ENCODE measurements at regions not wholly inside any gene's neighbourhood (a gene's known extent, or its start where the extent isn't known, plus 50 kb on each side); places are given as distances from the start of the nearest gene placed in this dataset.
"Not testable (repeated sequence)": the region's sequence is repeated elsewhere in the genome, so short reads cannot be mapped to it uniquely, and the experiment has no call there.

DNA sequence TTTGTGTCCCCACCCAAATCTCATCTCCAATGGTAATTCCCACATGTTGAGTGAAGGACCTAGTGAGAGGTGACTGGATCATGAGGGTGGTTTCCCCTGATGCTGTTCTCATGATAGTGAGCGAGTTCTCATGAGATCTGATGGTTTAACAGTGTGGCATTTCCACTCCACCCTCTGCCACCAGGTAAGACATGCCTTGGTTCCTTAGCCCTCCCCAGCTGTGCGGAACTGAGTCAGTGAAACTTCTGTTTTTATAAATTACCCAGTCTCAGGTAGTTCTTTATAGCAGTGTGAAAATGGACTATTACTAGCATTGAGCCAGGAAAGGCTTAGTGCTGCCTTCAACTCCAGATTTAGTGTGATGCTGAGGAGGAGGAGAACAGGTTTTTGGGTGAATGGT is 222.2 kb downstream of the ADRA2A start:
- peaks cover 0 to 8% (median 0%) of the 10 kb centered on the region in 4 donors for H3K4me1 ChIP-seq
- DNase-seq (ENCODE audit: low spot score in 2 of 2): no peak
- TF ChIP-seq POLR2A (IDR thresholded peaks at IDR 0.05) (no peak), EP300 (IDR thresholded peaks at IDR 0.05) (no peak)
- TF ChIP-seq, protein P1, sequence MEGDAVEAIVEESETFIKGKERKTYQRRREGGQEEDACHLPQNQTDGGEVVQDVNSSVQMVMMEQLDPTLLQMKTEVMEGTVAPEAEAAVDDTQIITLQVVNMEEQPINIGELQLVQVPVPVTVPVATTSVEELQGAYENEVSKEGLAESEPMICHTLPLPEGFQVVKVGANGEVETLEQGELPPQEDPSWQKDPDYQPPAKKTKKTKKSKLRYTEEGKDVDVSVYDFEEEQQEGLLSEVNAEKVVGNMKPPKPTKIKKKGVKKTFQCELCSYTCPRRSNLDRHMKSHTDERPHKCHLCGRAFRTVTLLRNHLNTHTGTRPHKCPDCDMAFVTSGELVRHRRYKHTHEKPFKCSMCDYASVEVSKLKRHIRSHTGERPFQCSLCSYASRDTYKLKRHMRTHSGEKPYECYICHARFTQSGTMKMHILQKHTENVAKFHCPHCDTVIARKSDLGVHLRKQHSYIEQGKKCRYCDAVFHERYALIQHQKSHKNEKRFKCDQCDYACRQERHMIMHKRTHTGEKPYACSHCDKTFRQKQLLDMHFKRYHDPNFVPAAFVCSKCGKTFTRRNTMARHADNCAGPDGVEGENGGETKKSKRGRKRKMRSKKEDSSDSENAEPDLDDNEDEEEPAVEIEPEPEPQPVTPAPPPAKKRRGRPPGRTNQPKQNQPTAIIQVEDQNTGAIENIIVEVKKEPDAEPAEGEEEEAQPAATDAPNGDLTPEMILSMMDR (IDR thresholded peaks at IDR 0.05): no peak
- no peaks in the 10 kb centered on the region for H3K9me3 ChIP-seq
- no peaks in the 10 kb centered on the region for H3K27me3 ChIP-seq
- no peaks in the 10 kb centered on the region for H3K36me3 ChIP-seq
- WGBS, 2 donors: 96 to 97% methylated on average over 2 of the region's 2 CpGs
- no peak overlapping the region for H3K27ac ChIP-seq
- no peak overlapping the region for H3K4me3 ChIP-seq

DNA sequence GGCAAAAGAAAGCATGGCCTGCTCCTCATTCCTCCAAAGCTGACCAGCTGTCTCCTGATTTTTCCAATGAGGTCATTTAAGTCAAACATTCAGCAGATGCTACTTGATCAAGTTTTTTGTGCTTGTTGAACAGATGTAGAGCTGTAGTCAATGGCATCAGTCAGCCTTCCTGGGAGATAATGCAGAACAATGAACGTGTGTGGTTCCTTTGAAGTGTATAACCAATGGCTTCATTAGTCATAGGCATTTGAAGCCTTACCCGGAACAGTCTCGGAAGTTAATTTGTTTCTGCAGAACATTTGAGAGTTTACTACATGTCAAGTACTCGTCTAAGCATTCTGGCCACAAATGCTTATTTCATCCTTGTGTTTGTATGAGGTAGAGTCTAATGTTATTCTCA is 227.1 kb downstream of the ADRA2A start:
- 67 to 81% methylated on average over 4 of the region's 4 CpGs for WGBS, 2 donors
- no peak for TF ChIP-seq POLR2A (IDR thresholded peaks at IDR 0.05)
- no peak for TF ChIP-seq EP300 (IDR thresholded peaks at IDR 0.05)
- TF ChIP-seq, protein P1 (IDR thresholded peaks at IDR 0.05): no peak
- no peaks in the 10 kb centered on the region for H3K36me3 ChIP-seq

DNA sequence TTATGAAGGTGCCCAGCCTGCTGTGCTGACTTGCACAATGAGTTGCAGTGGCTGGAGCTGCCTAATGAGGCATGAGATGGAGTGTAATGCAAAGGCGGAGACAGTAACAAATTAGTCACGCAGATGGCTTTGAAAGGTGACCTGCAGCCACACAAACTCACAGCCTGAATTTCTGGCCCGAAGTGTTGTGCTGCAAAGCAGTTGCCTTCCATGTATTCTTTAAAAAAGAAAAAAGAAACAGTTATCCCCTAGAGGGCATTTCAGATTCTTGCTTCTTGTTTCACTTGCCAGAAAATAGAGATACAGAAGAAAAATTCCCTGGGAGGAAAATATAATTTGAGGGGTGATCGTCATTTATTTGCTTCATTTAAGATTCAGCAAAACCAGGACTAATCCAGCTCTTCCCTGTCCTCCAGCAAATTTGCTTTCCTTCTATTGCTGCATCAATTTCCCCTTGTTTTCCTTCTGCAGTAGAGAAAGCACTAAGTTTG is 239.9 kb downstream of the ADRA2A start:
- H3K4me1 ChIP-seq: peaks cover 0 to 10% (median 0%) of the 10 kb centered on the region in 4 donors
- H3K36me3 ChIP-seq: no peaks in the 10 kb centered on the region
- 17 to 33% methylated on average over 4 of the region's 4 CpGs for WGBS, 2 donors
- no peak for TF ChIP-seq POLR2A (IDR thresholded peaks at IDR 0.05)
- TF ChIP-seq, protein P1 (IDR thresholded peaks at IDR 0.05): no peak
- TF ChIP-seq EP300 (IDR thresholded peaks at IDR 0.05): no peak
- H3K9me3 ChIP-seq: no peaks in the 10 kb centered on the region
- peak overlapping the region in 1 of 4 donors; percentile 35 for H3K4me3 ChIP-seq
- H3K27ac ChIP-seq: no peak overlapping the region
- no peaks in the 10 kb centered on the region for H3K27me3 ChIP-seq
- no peak for DNase-seq (ENCODE audit: low spot score in 2 of 2)

More for the DNA sequence above, 227.1 kb downstream of the ADRA2A start:
- no peak for DNase-seq (ENCODE audit: low spot score in 2 of 2)
- no peak overlapping the region for H3K4me3 ChIP-seq
- no peaks in the 10 kb centered on the region for H3K27me3 ChIP-seq
- no peak overlapping the region for H3K27ac ChIP-seq
- no peaks in the 10 kb centered on the region for H3K9me3 ChIP-seq
- no peaks in the 10 kb centered on the region for H3K4me1 ChIP-seq

DNA sequence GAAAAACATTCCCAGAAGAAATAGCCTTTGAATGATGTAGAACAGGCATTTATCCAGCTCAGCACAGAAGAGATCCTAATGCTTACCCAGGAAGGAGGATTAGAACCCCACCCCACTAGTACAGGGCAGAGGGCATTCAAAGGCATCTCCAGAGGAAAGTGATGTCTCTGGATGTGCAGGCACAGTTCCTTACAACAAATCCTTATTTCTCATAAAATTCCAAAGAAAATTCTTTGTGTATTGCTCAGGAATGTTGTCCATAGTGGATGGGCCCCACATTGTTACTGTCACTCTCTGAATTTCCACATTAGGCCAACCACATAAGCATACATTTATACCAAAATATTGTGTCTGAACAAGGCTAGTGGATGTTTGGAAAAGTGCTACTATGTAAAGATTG is 243.0 kb downstream of the ADRA2A start:
- no peak for DNase-seq (ENCODE audit: low spot score in 2 of 2)
- TF ChIP-seq POLR2A (IDR thresholded peaks at IDR 0.05): no peak
- no peak for TF ChIP-seq EP300 (IDR thresholded peaks at IDR 0.05)
- TF ChIP-seq, protein P1 (IDR thresholded peaks at IDR 0.05): no peak
- H3K36me3 ChIP-seq: no peaks in the 10 kb centered on the region

DNA sequence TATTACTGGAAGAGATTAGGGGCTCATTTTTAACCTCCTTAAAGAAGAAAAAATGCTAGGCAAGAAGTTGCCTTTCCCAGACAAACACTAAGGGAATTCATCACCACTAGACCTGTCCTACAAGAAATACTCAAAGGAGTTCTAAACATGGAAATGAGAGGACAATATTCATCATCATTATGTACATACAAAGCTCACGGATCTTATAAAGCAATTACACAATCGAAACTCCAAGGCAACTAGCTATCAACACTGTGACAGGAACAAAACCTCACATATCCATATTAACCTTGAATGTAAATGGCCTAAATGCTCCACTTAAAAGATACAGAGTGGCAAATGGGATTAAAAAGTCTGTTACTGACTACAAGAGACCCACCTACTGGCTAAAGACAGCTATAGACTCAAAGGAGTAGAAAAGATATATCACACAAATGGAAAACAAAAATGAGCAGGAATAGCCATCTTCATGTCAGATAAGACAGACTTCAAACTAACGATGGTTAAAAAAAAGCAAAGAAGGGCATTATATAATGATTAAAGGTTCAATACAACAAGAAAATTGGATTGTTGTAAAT is 246.6 kb downstream of the ADRA2A start:
- no peaks in the 10 kb centered on the region for H3K9me3 ChIP-seq
- no peaks in the 10 kb centered on the region for H3K27me3 ChIP-seq
- H3K36me3 ChIP-seq: no peaks in the 10 kb centered on the region
- DNase-seq (ENCODE audit: low spot score in 2 of 2): no peak
- no peak overlapping the region for H3K27ac ChIP-seq
- H3K4me1 ChIP-seq: no peaks in the 10 kb centered on the region
- 84 to 91% methylated on average over 3 of the region's 3 CpGs for WGBS, 2 donors
- TF ChIP-seq, protein P1 (IDR thresholded peaks at IDR 0.05): no peak
- no peak for TF ChIP-seq EP300 (IDR thresholded peaks at IDR 0.05)
- no peak for TF ChIP-seq POLR2A (IDR thresholded peaks at IDR 0.05)
- no peak overlapping the region for H3K4me3 ChIP-seq

More for the DNA sequence above, 243.0 kb downstream of the ADRA2A start:
- Histone ChIP-seq H3K9me3 (no peaks in the 10 kb centered on the region), H3K27ac (no peak overlapping the region), H3K4me3 (no peak overlapping the region), H3K27me3 (no peaks in the 10 kb centered on the region), H3K4me1 (peaks cover 0 to 10% (median 0%) of the 10 kb centered on the region in 4 donors)

DNA sequence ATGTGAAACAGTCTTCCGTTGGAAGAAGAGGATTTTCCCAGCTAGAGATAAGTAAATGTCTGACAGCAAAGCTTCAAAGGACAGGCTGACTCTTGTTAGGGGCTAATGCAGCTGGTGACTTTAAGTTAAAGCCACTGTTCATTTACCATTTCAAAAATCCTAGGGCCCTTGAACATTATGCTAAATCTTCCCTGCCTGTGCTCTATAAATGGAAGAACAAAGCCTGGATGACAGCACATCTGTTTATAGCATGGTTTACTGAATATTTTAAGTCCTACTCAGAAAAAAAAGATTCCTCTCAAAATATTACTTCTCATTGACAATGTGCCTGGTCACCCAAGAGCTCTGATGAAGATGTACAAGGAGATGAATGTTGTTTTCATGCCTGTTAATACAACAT is 255.3 kb downstream of the ADRA2A start:
- WGBS, 2 donors: 36 to 42% methylated on average over 1 of the region's 1 CpG
- H3K4me3 ChIP-seq; H3K27ac ChIP-seq; H3K36me3 ChIP-seq; DNase-seq (ENCODE audit: low spot score in 2 of 2); H3K9me3 ChIP-seq; H3K27me3 ChIP-seq: not testable (repeated sequence)
- H3K4me1 ChIP-seq: peaks cover 0 to 10% (median 0%) of the 10 kb centered on the region in 4 donors
